ENCODE measurements at regions not wholly inside any gene's neighbourhood (a gene's known extent, or its start where the extent isn't known, plus 50 kb on each side); places are given as distances from the start of the nearest gene placed in this dataset.

DNA sequence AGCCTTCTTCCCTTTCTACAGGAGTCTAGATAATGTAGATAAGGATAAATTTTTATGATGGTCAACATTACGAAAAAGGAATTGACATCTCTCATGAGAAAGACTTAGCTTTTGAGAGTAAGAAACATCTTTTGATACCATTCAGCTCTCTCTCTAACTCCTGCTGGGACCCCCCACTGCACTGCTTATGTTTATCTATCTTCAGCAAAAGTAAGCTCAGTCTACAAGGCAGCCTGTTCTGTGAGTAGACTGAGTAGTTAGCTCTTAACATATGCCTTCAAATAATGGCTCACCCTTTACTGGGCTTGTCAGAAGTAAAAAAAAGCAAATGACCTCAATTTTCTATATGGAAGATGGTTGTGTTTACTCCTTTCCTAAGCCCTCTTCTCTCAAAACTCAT is 372.2 kb upstream of the CDH11 start:
- POLR2A ChIA-PET, result no interaction called here

More for the DNA sequence above, 372.2 kb upstream of the CDH11 start:
- Histone ChIP-seq H4K20me1 (ENCODE audit: insufficient read depth) (no peaks in the 10 kb centered on the region), H3K4me2 (ENCODE audit: low read length) (no peak overlapping the region), H2AFZ (ENCODE audit: low read depth, low read length, poor library complexity, severe bottlenecking) (no peak overlapping the region), H3K4me3 (replicated peaks in 1 of 2; ENCODE audit: low read depth in 1 of 2, low read length in 2 of 2) (no peak overlapping the region), H3K4me1 (ENCODE audit: control insufficient read depth in 1 of 2, insufficient read depth in 2 of 2, low read length in 2 of 2) (no peaks in the 10 kb centered on the region), H3K27me3 (ENCODE audit: insufficient read depth, low read length) (no peaks in the 10 kb centered on the region), H3K9me3 (ENCODE audit: control insufficient read depth in 1 of 2, insufficient read depth in 1 of 2, low read depth in 1 of 2, low read length in 2 of 2) (peaks cover 0 to 10% of the 10 kb centered on the region in 2 experiments; a peak in 2 of 4 replicates), H3K9me2 (ENCODE audit: insufficient read depth) (no peaks in the 10 kb centered on the region), H3K36me3 (ENCODE audit: control insufficient read depth in 1 of 2, insufficient read depth in 2 of 2, low read length in 2 of 2) (no peaks in the 10 kb centered on the region), H3K27ac (ENCODE audit: low read depth, low read length) (no peak overlapping the region), H3K9ac (ENCODE audit: low read length) (no peak overlapping the region), H3K79me2 (ENCODE audit: insufficient read depth, low read length) (no peaks in the 10 kb centered on the region)
- CTCF ChIA-PET, result no interaction called here
- TF ChIP-seq JUND (IDR thresholded peaks at IDR 0.05) (no peak), EZH2phosphoT487 (IDR thresholded peaks at IDR 0.05; ENCODE audit: borderline replicate concordance) (no peak), MAX (IDR thresholded peaks at IDR 0.05) (no peak), TCF7L2 (IDR thresholded peaks at IDR 0.05; ENCODE audit: borderline replicate concordance, extremely low read depth, insufficient read depth, insufficient read length) (no peak), YY1 (IDR thresholded peaks at IDR 0.05; ENCODE audit: extremely low read depth, insufficient replicate concordance, low read depth, low read length) (no peak), REST (IDR thresholded peaks at IDR 0.05; ENCODE audit: low read depth) (no peak), POLR2A (IDR thresholded peaks at IDR 0.05; ENCODE audit: borderline replicate concordance, extremely low read depth, insufficient read depth, insufficient read length) (no peak), FOSL1 (IDR thresholded peaks at IDR 0.05; ENCODE audit: low read depth) (no peak), ZFX (IDR thresholded peaks at IDR 0.05) (no peak), SP1 (IDR thresholded peaks at IDR 0.05; ENCODE audit: low read depth) (no peak), EZH2 (IDR thresholded peaks at IDR 0.05) (no peak), ZNF274 (IDR thresholded peaks at IDR 0.05; ENCODE audit: low read depth, low read length) (no peak), POLR2AphosphoS5 (IDR thresholded peaks at IDR 0.05; ENCODE audit: low read depth, low read length) (no peak)
- RAD21 ChIA-PET (ENCODE audit: low non-redundant PET in 1 of 2, low total read pairs in 2 of 2, uncharacterized antibody in 2 of 2, unreplicated experiment in 2 of 2), result no interaction called here
- DNase-seq (ENCODE audit: low read depth, low spot score) (no peak), ATAC-seq (no peak)
- intact Hi-C loops (cut with micrococcal nuclease), result no loop called here
- no TSS peak for BruUV-seq (replicated peaks)
